Chondrocyte (in vitro differentiated cells): ENCODE measurements at regions not wholly inside any gene's neighbourhood (a gene's known extent, or its start where the extent isn't known, plus 50 kb on each side); places are given as distances from the start of the nearest gene placed in this dataset.

Experiments used
- DNase-seq: peaks from one replicate; pipeline ENCODE4 v3.0.0; 2021; ENCODE audit warnings: mixed read lengths, low spot score
- H3K27ac Mint-ChIP-seq: one replicate; pipeline ENCODE4 v1.8.0; 2021; ENCODE audit warnings: mild to moderate bottlenecking, moderate library complexity, mixed read lengths; ENCODE audit not compliant: unreplicated experiment
- H3K27me3 Mint-ChIP-seq: 2 replicates; pipeline ENCODE4 v1.8.0; 2021; ENCODE audit warnings: low read depth, mixed read lengths
- H3K36me3 Mint-ChIP-seq: 2 replicates; pipeline ENCODE4 v1.8.0; 2021; ENCODE audit warnings: low read depth, mixed read lengths
- H3K4me1 Mint-ChIP-seq: 2 replicates; pipeline ENCODE4 v1.8.0; 2021; ENCODE audit warnings: low read depth, mild to moderate bottlenecking, mixed read lengths
- H3K4me3 Mint-ChIP-seq: one replicate; pipeline ENCODE4 v1.8.0; 2021; ENCODE audit warnings: mild to moderate bottlenecking, moderate library complexity, mixed read lengths; ENCODE audit not compliant: unreplicated experiment
- H3K9me3 Mint-ChIP-seq: 2 replicates; pipeline ENCODE4 v1.8.0; 2021; ENCODE audit warnings: low read depth, mixed read lengths
- TF ChIP-seq, protein P1 (sequence below): fragments of 200-600 bp; sonication (generic); IDR thresholded peaks from 2 replicates; pipeline ENCODE4 v1.5.0; 2021; ENCODE audit warnings: antibody characterized with exemption, mild to moderate bottlenecking, moderate library complexity

DNA sequence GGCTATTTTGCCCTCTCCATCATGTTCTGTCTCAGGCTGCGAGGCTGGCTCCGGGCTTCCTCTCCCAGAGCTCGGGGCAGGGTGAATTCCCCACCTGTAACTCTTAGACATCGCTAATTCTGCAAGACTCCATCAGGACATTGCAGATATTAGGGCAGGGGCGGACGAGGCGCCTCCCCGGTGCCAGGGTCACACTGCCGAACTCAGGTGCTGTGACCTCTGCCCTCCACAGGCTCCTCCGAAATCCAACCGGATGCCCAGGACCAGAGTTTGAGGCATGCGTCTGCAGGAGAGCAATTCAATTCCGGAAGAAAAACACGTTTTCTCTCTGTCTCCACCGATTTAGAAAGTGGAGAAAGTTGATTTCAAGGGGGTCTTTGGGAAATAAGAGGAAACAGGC, 542.7 kb downstream of the BRD1 start:
- Mint-ChIP-seq H3K27ac (no peak overlapping the region), H3K36me3 (no peaks in the 10 kb centered on the region), H3K4me3 (no peak overlapping the region), H3K27me3 (peaks cover 10% of the 10 kb centered on the region), H3K4me1 (no peaks in the 10 kb centered on the region), H3K9me3 (peaks cover 19% of the 10 kb centered on the region)
- peak; percentile 57 for DNase-seq
- TF ChIP-seq, protein P1, sequence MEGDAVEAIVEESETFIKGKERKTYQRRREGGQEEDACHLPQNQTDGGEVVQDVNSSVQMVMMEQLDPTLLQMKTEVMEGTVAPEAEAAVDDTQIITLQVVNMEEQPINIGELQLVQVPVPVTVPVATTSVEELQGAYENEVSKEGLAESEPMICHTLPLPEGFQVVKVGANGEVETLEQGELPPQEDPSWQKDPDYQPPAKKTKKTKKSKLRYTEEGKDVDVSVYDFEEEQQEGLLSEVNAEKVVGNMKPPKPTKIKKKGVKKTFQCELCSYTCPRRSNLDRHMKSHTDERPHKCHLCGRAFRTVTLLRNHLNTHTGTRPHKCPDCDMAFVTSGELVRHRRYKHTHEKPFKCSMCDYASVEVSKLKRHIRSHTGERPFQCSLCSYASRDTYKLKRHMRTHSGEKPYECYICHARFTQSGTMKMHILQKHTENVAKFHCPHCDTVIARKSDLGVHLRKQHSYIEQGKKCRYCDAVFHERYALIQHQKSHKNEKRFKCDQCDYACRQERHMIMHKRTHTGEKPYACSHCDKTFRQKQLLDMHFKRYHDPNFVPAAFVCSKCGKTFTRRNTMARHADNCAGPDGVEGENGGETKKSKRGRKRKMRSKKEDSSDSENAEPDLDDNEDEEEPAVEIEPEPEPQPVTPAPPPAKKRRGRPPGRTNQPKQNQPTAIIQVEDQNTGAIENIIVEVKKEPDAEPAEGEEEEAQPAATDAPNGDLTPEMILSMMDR: no peak

DNA sequence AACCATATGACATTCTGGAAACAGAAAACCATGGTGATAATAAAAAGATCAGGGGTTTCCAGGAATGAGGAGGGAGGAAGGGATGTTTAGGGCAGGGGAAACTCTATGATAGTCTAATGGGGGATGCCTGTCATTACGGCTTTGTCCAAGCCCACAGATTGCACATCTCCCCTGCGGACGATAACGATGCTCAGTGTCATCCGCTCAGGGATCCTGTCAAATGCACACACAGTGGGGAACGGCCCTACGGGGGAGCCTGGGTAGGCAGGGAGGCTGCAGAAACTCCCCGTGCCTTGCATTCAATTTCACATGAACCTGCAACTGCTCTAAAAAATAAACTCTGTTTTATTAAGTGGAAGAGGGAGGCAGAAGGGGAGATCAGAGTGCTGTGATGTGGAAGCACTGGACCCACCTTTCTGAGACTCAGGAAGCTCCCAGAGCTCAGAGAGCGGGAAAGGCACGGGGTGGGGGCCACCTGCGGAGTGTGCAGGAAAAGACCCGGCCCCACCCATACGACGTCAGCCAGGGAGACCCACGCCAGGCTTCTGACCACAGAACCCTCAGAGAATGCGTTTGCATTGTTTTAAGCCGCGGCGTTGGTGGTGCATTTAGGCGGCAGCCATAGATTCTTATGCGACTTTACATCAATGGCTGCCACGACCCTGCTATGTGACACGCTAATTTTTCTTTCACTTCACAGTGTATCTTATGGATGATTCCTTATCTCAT, 543.5 kb downstream of the BRD1 start:
- TF ChIP-seq, protein P1: no peak
- Mint-ChIP-seq H3K27ac (no peak overlapping the region), H3K27me3 (peaks cover 9% of the 10 kb centered on the region), H3K4me3 (no peak overlapping the region), H3K4me1 (no peaks in the 10 kb centered on the region), H3K36me3 (no peaks in the 10 kb centered on the region), H3K9me3 (peaks cover 22% of the 10 kb centered on the region)
- DNase-seq: peak; percentile 58

DNA sequence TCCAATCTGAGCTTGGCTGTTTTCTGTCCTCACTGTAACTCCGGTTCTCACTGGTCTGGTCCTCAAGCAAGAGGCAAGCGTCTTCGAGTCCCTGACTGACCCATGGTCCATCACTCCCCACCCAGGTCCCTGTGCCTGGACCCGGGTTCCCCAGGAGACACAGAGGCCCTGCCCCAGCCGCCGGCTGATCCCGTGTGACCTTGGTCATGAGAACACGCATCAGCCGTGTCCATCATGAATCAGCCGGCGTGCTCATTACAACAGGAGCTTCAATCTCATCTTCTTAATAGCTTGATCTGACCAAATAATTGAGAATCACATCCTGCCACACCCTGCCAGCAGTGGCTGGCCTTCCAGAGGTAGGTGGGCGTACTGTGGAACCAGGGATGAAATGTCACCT, 545.1 kb downstream of the BRD1 start:
- H3K4me1 Mint-ChIP-seq: no peaks in the 10 kb centered on the region
- H3K27ac Mint-ChIP-seq: no peak overlapping the region
- peak; percentile 83 for DNase-seq
- peaks cover 10% of the 10 kb centered on the region for H3K27me3 Mint-ChIP-seq
- H3K4me3 Mint-ChIP-seq: no peak overlapping the region
- H3K9me3 Mint-ChIP-seq: peaks cover 13% of the 10 kb centered on the region
- H3K36me3 Mint-ChIP-seq: no peaks in the 10 kb centered on the region
- TF ChIP-seq, protein P1: no peak

DNA sequence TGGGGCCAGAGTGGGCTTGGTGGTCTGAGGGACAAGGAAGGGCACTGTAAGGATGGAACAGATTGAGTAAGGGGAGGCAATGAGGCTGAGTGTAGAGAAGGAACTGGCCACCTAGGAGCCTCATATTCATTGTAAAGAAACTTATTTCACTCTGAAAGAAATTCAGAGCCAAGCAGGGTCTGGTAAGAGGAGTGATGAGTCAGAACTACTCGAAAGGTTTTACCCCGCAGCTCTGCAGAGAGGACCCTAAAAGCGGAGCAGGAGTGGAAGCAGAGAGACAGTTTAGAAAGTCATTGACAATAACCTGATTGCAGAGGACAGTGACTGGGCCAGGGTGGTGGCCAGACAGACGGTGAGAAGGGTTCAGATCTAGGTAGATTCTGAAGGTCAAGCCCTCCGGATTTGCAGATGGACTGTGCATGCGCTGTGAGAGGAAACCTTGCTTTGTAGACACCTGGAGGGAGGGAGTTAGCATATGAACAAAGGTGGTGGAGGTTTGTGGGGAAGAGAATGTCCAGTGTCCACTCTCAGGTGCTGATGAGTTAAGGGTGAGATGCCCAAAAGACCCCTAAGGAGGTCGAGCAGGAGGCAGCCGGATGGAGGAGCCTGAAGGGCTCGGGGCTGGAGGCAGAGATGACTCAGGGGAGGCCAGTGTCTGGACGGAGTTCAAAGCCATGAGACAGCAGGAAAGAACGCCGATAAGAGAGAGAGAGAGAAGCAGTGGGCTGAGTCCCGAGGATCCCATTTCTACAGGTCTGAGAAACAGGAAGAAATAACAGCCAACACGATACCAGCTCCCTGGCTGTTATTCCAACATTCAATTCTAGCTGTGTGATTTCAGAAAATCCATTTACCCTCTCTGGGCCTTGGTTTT, 546.0 kb downstream of the BRD1 start:
- Mint-ChIP-seq H3K4me3 (no peak overlapping the region), H3K27me3 (peaks cover 10% of the 10 kb centered on the region), H3K9me3 (peaks cover 13% of the 10 kb centered on the region), H3K27ac (no peak overlapping the region), H3K36me3 (no peaks in the 10 kb centered on the region), H3K4me1 (no peaks in the 10 kb centered on the region)
- DNase-seq: peak; percentile 48
- TF ChIP-seq, protein P1: no peak

DNA sequence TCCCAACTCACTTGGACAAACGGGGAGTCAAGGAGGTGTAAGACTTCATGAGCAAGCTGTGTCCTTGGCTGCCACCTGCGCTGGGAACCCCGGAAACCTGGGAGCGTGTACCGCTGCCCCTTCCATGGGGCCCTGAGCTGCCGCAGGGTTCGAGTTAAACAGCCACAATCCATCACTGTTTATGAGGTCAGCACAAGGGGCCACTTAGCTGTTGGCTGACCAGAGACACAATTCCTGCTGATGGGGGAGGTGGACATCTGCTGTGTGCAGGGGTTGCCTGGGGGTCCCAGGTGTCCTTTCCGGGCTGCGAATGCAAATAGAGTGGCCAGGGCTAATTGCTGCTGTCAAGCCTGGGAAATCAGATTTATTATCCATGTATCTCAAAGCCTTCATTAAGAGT, 549.3 kb downstream of the BRD1 start:
- TF ChIP-seq, protein P1: no peak
- no peak overlapping the region for H3K27ac Mint-ChIP-seq
- no peaks in the 10 kb centered on the region for H3K4me1 Mint-ChIP-seq
- peaks cover 13% of the 10 kb centered on the region for H3K9me3 Mint-ChIP-seq
- H3K36me3 Mint-ChIP-seq: no peaks in the 10 kb centered on the region
- peak; percentile 32 for DNase-seq
- no peak overlapping the region for H3K4me3 Mint-ChIP-seq
- peaks cover 8% of the 10 kb centered on the region for H3K27me3 Mint-ChIP-seq
